HFF-Myc (cell line): ENCODE measurements at regions not wholly inside any gene's neighbourhood (a gene's known extent, or its start where the extent isn't known, plus 50 kb on each side); places are given as distances from the start of the nearest gene placed in this dataset.

Experiments used
- DNase-seq: peaks from one replicate; pipeline ENCODE4 v3.0.0-alpha.2; 2011; ENCODE audit warnings: low read depth; ENCODE audit errors: extremely low read depth
- H3K4me3 ChIP-seq: replicated peaks from 2 replicates; pipeline ENCODE4 v1.5.1; 2011; ENCODE audit warnings: low read depth, mild to moderate bottlenecking, control low read depth, low read length
- CTCF ChIP-seq: IDR thresholded peaks from 2 replicates; pipeline ENCODE4 v1.5.1; 2012; ENCODE audit warnings: mild to moderate bottlenecking, low read depth, low read length, control low read depth; ENCODE audit errors: missing control alignments

- no peak for DNase-seq
- no peak for TF ChIP-seq CTCF
Measured at GRCh38 chr10:113435881-113436280, 117.0 kb upstream of the HABP2 start.

GRCh38 chr10:113436851-113437250, 116.0 kb upstream of the HABP2 start:
- H3K4me3 ChIP-seq, result no peak overlapping the region
- DNase-seq, result no peak
- no peak for TF ChIP-seq CTCF

More at GRCh38 chr10:113435881-113436280, 117.0 kb upstream of the HABP2 start:
- H3K4me3 ChIP-seq, result no peak overlapping the region

GRCh38 chr10:113438652-113439051, 114.2 kb upstream of the HABP2 start:
- TF ChIP-seq CTCF, result no peak
- DNase-seq, result no peak
- H3K4me3 ChIP-seq, result no peak overlapping the region

GRCh38 chr10:113441220-113441619, 111.6 kb upstream of the HABP2 start:
- peak; percentile 10 for TF ChIP-seq CTCF
- DNase-seq, result no peak

GRCh38 chr10:113441686-113442270, 111.1 kb upstream of the HABP2 start:
- H3K4me3 ChIP-seq, result no peak overlapping the region
- TF ChIP-seq CTCF, result no peak
- DNase-seq, result no peak

More at GRCh38 chr10:113441220-113441619, 111.6 kb upstream of the HABP2 start:
- H3K4me3 ChIP-seq, result no peak overlapping the region

GRCh38 chr10:113442336-113442735, 110.5 kb upstream of the HABP2 start:
- no peak for TF ChIP-seq CTCF
- H3K4me3 ChIP-seq, result no peak overlapping the region
- no peak for DNase-seq
